Large intestine (tissue), 3 donors: ENCODE measurements at regions not wholly inside any gene's neighbourhood (a gene's known extent, or its start where the extent isn't known, plus 50 kb on each side); places are given as distances from the start of the nearest gene placed in this dataset.

ENCODE experiments used
- DNase-seq, 2 donors: peaks; one replicate each; pipeline versions ENCODE4 v3.0.0 to v3.0.0-alpha.2; 2013
- H3K27ac ChIP-seq: one replicate; pipeline ENCODE4 v1.5.1; 2013; ENCODE audit warnings: low read length
- H3K27me3 ChIP-seq: 2 replicates; pipeline ENCODE4 v1.6.1; 2013; ENCODE audit warnings: low read length; ENCODE audit not compliant: control insufficient read depth, insufficient read depth
- H3K36me3 ChIP-seq: 2 replicates; pipeline ENCODE4 v1.6.1; 2013; ENCODE audit warnings: low read length; ENCODE audit not compliant: control insufficient read depth, insufficient read depth
- H3K4me1 ChIP-seq: one replicate; pipeline ENCODE4 v1.6.1; 2013; ENCODE audit warnings: low read length; ENCODE audit not compliant: control insufficient read depth, insufficient read depth
- H3K4me3 ChIP-seq: one replicate; pipeline ENCODE4 v1.5.1; 2013; ENCODE audit warnings: low read length
- H3K9me3 ChIP-seq: one replicate; pipeline ENCODE4 v1.6.1; 2013; ENCODE audit warnings: mild to moderate bottlenecking, low read depth, low read length, moderate library complexity; ENCODE audit not compliant: control insufficient read depth
- WGBS: methylation state at CpG from one replicate; pipeline ENCODE4 v1.1.5; 2013; ENCODE audit warnings: low lambda C conversion rate; ENCODE audit not compliant: insufficient coverage; 5-methylcytosine and 5-hydroxymethylcytosine counted together

GRCh38 chrX:146346102-146346501 lies 463.5 kb upstream of the CXorf51B start:
- H3K4me3 ChIP-seq = no peak overlapping the region
- H3K27me3 ChIP-seq = no peaks in the 10 kb centered on the region
- WGBS = no CpG with 5 or more reads among the region's 3 CpGs
- H3K27ac ChIP-seq = no peak overlapping the region
- no peaks in the 10 kb centered on the region for H3K4me1 ChIP-seq
- no peak for DNase-seq
- no peaks in the 10 kb centered on the region for H3K9me3 ChIP-seq
- H3K36me3 ChIP-seq = no peaks in the 10 kb centered on the region

- no peak overlapping the region for H3K27ac ChIP-seq
- no peak overlapping the region for H3K4me3 ChIP-seq
- no peak for DNase-seq
- no peaks in the 10 kb centered on the region for H3K27me3 ChIP-seq
- no peaks in the 10 kb centered on the region for H3K36me3 ChIP-seq
- no CpG with 5 or more reads among the region's 1 CpG for WGBS
- H3K9me3 ChIP-seq = no peaks in the 10 kb centered on the region
- H3K4me1 ChIP-seq = no peaks in the 10 kb centered on the region
These were observed 458.0 kb upstream of the CXorf51B start for GRCh38 chrX:146351620-146352019.

GRCh38 chrX:146355440-146355839 lies 454.1 kb upstream of the CXorf51B start:
- Histone ChIP-seq H3K27me3 (no peaks in the 10 kb centered on the region), H3K36me3 (no peaks in the 10 kb centered on the region)
- no peak for DNase-seq

GRCh38 chrX:146363919-146364318 lies 445.7 kb upstream of the CXorf51B start:
- WGBS = no CpG with 5 or more reads among the region's 4 CpGs
- H3K36me3 ChIP-seq = no peaks in the 10 kb centered on the region
- DNase-seq = peak in 1 of 2 donors; percentile 4

More at GRCh38 chrX:146355440-146355839, 454.1 kb upstream of the CXorf51B start:
- Histone ChIP-seq H3K4me3 (no peak overlapping the region), H3K4me1 (peaks cover 6% of the 10 kb centered on the region), H3K27ac (no peak overlapping the region), H3K9me3 (no peaks in the 10 kb centered on the region)

GRCh38 chrX:146385529-146385928 lies 424.0 kb upstream of the CXorf51B start:
- no peak for DNase-seq
- H3K9me3 ChIP-seq = no peaks in the 10 kb centered on the region
- H3K27me3 ChIP-seq = no peaks in the 10 kb centered on the region
- no peaks in the 10 kb centered on the region for H3K4me1 ChIP-seq
- H3K36me3 ChIP-seq = no peaks in the 10 kb centered on the region
- WGBS = no CpG with 5 or more reads among the region's 3 CpGs
- no peak overlapping the region for H3K27ac ChIP-seq
- no peak overlapping the region for H3K4me3 ChIP-seq

More at GRCh38 chrX:146363919-146364318, 445.7 kb upstream of the CXorf51B start:
- Histone ChIP-seq H3K4me3 (no peak overlapping the region), H3K27ac (no peak overlapping the region), H3K9me3 (no peaks in the 10 kb centered on the region), H3K4me1 (no peaks in the 10 kb centered on the region), H3K27me3 (no peaks in the 10 kb centered on the region)

- WGBS = no CpG with 5 or more reads among the region's 3 CpGs
- peak in 1 of 2 donors; percentile 6 for DNase-seq
- H3K27ac ChIP-seq = no peak overlapping the region
These were observed 413.2 kb upstream of the CXorf51B start for GRCh38 chrX:146396409-146396808.

GRCh38 chrX:146409528-146409927 lies 400.0 kb upstream of the CXorf51B start:
- H3K4me3 ChIP-seq = no peak overlapping the region
- no peaks in the 10 kb centered on the region for H3K9me3 ChIP-seq
- DNase-seq = no peak
- H3K36me3 ChIP-seq = no peaks in the 10 kb centered on the region
- no peak overlapping the region for H3K27ac ChIP-seq
- no CpG with 5 or more reads among the region's 2 CpGs for WGBS
- H3K4me1 ChIP-seq = no peaks in the 10 kb centered on the region
- H3K27me3 ChIP-seq = no peaks in the 10 kb centered on the region

More at GRCh38 chrX:146396409-146396808, 413.2 kb upstream of the CXorf51B start:
- Histone ChIP-seq H3K4me1 (no peaks in the 10 kb centered on the region), H3K36me3 (no peaks in the 10 kb centered on the region), H3K27me3 (no peaks in the 10 kb centered on the region), H3K9me3 (no peaks in the 10 kb centered on the region), H3K4me3 (no peak overlapping the region)

- no peak for DNase-seq
- no CpG with 5 or more reads among the region's 2 CpGs for WGBS
- H3K4me1 ChIP-seq = no peaks in the 10 kb centered on the region
- no peak overlapping the region for H3K27ac ChIP-seq
- H3K36me3 ChIP-seq = no peaks in the 10 kb centered on the region
- H3K27me3 ChIP-seq = no peaks in the 10 kb centered on the region
- no peak overlapping the region for H3K4me3 ChIP-seq
- H3K9me3 ChIP-seq = no peaks in the 10 kb centered on the region
These were observed 385.1 kb upstream of the CXorf51B start for GRCh38 chrX:146424422-146424821.

- Histone ChIP-seq H3K36me3 (no peaks in the 10 kb centered on the region), H3K4me1 (no peaks in the 10 kb centered on the region), H3K9me3 (no peaks in the 10 kb centered on the region), H3K27ac (no peak overlapping the region), H3K4me3 (no peak overlapping the region), H3K27me3 (no peaks in the 10 kb centered on the region)
- no peak for DNase-seq
These were observed 375.8 kb upstream of the CXorf51B start for GRCh38 chrX:146433771-146434170.

- WGBS = no CpG with 5 or more reads among the region's 4 CpGs
- no peaks in the 10 kb centered on the region for H3K4me1 ChIP-seq
- DNase-seq = no peak
- no peaks in the 10 kb centered on the region for H3K27me3 ChIP-seq
- H3K4me3 ChIP-seq = no peak overlapping the region
- H3K27ac ChIP-seq = no peak overlapping the region
- no peaks in the 10 kb centered on the region for H3K36me3 ChIP-seq
- no peaks in the 10 kb centered on the region for H3K9me3 ChIP-seq
These were observed 374.1 kb upstream of the CXorf51B start for GRCh38 chrX:146435472-146435871.

GRCh38 chrX:146448791-146449190 lies 360.8 kb upstream of the CXorf51B start:
- Histone ChIP-seq H3K36me3 (no peaks in the 10 kb centered on the region), H3K27me3 (no peaks in the 10 kb centered on the region), H3K4me1 (no peaks in the 10 kb centered on the region), H3K27ac (no peak overlapping the region), H3K4me3 (no peak overlapping the region), H3K9me3 (no peaks in the 10 kb centered on the region)
- DNase-seq = no peak
- WGBS = no CpG with 5 or more reads among the region's 2 CpGs
